SK-N-MC (cell line): ENCODE measurements at regions not wholly inside any gene's neighbourhood (a gene's known extent, or its start where the extent isn't known, plus 50 kb on each side); places are given as distances from the start of the nearest gene placed in this dataset.

Experiments
- EZH2 ChIP-seq: fragments of 200-600 bp; sonication (generic); IDR thresholded peaks from one replicate; pipeline ENCODE4 v1.6.1; 2017; ENCODE audit warnings: antibody characterized with exemption
- POLR2AphosphoS5 ChIP-seq: IDR thresholded peaks from 2 replicates; pipeline ENCODE4 v1.6.1; 2012; ENCODE audit warnings: mild to moderate bottlenecking, low read depth, low read length, borderline replicate concordance

DNA sequence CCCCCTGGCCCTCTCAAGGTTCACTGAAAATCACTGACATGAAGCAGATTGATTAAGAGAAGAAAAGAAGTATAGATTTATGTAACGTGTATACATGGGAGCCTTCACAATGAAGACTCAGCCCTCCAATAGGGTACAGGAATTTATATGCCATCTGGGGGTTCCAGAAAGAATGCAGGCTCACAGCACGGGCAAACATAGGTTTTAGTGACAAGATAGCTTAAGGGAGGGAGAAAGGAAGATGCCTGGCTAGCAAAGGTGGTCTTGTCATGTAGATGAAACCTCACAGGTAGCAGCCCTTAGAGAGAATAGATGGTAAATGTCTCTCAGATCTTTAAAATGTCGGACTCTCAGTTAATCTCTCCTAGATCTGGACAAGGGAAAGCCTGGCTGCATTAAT is 173.9 kb downstream of the RNF152 start:
- TF ChIP-seq EZH2 (no peak), POLR2AphosphoS5 (no peak)
